OCI-LY7 (cell line): ENCODE measurements at regions not wholly inside any gene's neighbourhood (a gene's known extent, or its start where the extent isn't known, plus 50 kb on each side); places are given as distances from the start of the nearest gene placed in this dataset.

Source experiments
- BruUV-seq: library from RNA; stranded (reverse); fragments of 400-500 nt; replicated peaks from 2 replicates; lab custom pipeline; 2021; lab: Mats Ljungman, UMichigan
- CTCF ChIA-PET: fragments of 300-600 bp; sonication (Branson Sonifier 250); formaldehyde crosslinking; loops from one replicate; lab custom pipeline; 2022; ENCODE audit warnings: antibody characterized with exemption; ENCODE audit not compliant: unreplicated experiment; lab: Charles Lee
- POLR2A ChIA-PET: fragments of 300-600 bp; sonication (Branson Sonifier 250); formaldehyde crosslinking; loops from one replicate; lab custom pipeline; 2022; ENCODE audit warnings: antibody characterized with exemption; lab: Charles Lee
- DNase-seq: peaks from one replicate; pipeline ENCODE4 v3.0.0-alpha.2; 2015; ENCODE audit warnings: low spot score
- H2AFZ ChIP-seq: fragments of 200-600 bp; sonication (generic), shearing (Covaris generic); 2 replicates; pipeline ENCODE4 v1.6.1; 2014; ENCODE audit warnings: mild to moderate bottlenecking, antibody characterized with exemption, low read length, moderate library complexity
- H3K27ac ChIP-seq: fragments of 200-600 bp; sonication (generic); 2 replicates; pipeline ENCODE4 v1.5.1; 2014; ENCODE audit warnings: mixed run types, low read depth, mild to moderate bottlenecking, moderate library complexity, low read length, inconsistent platforms; ENCODE audit not compliant: poor library complexity, severe bottlenecking
- H3K36me3 ChIP-seq: fragments of 200-600 bp; sonication (generic); 2 replicates; pipeline ENCODE4 v1.6.1; 2014; ENCODE audit warnings: mild to moderate bottlenecking, antibody characterized with exemption, low read length, moderate library complexity, mixed read lengths; ENCODE audit not compliant: insufficient read depth
- H3K4me1 ChIP-seq: fragments of 200-600 bp; sonication (generic); 2 replicates; pipeline ENCODE4 v1.5.1; 2014; ENCODE audit warnings: mild to moderate bottlenecking, low read length; ENCODE audit not compliant: insufficient read depth, poor library complexity, severe bottlenecking
- H3K4me2 ChIP-seq: fragments of 200-600 bp; sonication (generic); 2 replicates; pipeline ENCODE4 v1.6.1; 2014; ENCODE audit warnings: mild to moderate bottlenecking, low read length
- H3K4me3 ChIP-seq: fragments of 200-600 bp; sonication (generic); 2 replicates; pipeline ENCODE4 v1.5.1; 2014; ENCODE audit warnings: mild to moderate bottlenecking, low read depth, low read length; ENCODE audit not compliant: poor library complexity, severe bottlenecking
- H3K79me2 ChIP-seq: fragments of 200-600 bp; sonication (generic); 2 replicates; pipeline ENCODE4 v1.6.1; 2016; ENCODE audit warnings: low read depth, mild to moderate bottlenecking, low read length, moderate library complexity, mixed read lengths; ENCODE audit not compliant: insufficient read depth
- H3K9me2 ChIP-seq: fragments of 200-600 bp; sonication (generic); 2 replicates; pipeline ENCODE4 v1.6.1; 2016; ENCODE audit warnings: mild to moderate bottlenecking, low read length, mixed read lengths; ENCODE audit not compliant: insufficient read depth
- H3K9me3 ChIP-seq: fragments of 200-600 bp; sonication (generic); 2 replicates; pipeline ENCODE4 v1.6.1; 2014; ENCODE audit warnings: mild to moderate bottlenecking, mixed run types, low read length, mixed read lengths
- H4K20me1 ChIP-seq: fragments of 200-600 bp; sonication (generic); 2 replicates; pipeline ENCODE4 v1.6.1; 2014; ENCODE audit warnings: mild to moderate bottlenecking, antibody characterized with exemption, low read length, moderate library complexity, mixed read lengths; ENCODE audit not compliant: insufficient read depth
- EZH2phosphoT487 ChIP-seq: fragments of 200-600 bp; sonication (generic); IDR thresholded peaks from 2 replicates; pipeline ENCODE4 v1.6.1; 2018; ENCODE audit warnings: low read depth, borderline replicate concordance, mild to moderate bottlenecking, mixed run types, antibody characterized with exemption, low read length, moderate library complexity, mixed read lengths
- intact Hi-C: fragments of 100-400 bp; cut with micrococcal nuclease; formaldehyde crosslinking; loops from one replicate; pipeline ENCODE4 v1.10.0; 2022; ENCODE audit not compliant: unreplicated experiment
- TF ChIP-seq, protein P1 (sequence below): fragments of 200-600 bp; sonication (generic); conservative IDR thresholded peaks from 2 replicates; pipeline ENCODE4 v1.5.1; 2014; ENCODE audit warnings: mild to moderate bottlenecking, antibody characterized with exemption, low read length, moderate library complexity, mixed read lengths

GRCh38 chr13:50378509-50379044, 363.3 kb downstream of the KCNRG start:
- no peaks in the 10 kb centered on the region for H3K9me2 ChIP-seq
- intact Hi-C loops, result loop anchor here (1.0 to 5.0 kb wide), 4 partner anchors 134 to 534 kb away; no protein-coding TSS in a partner anchor
- peaks cover 42% of the 10 kb centered on the region for H3K4me1 ChIP-seq
- H3K4me3 ChIP-seq, result peak overlapping the region; percentile 33
- peak overlapping the region; percentile 72 for H2AFZ ChIP-seq
- TF ChIP-seq, protein P1, sequence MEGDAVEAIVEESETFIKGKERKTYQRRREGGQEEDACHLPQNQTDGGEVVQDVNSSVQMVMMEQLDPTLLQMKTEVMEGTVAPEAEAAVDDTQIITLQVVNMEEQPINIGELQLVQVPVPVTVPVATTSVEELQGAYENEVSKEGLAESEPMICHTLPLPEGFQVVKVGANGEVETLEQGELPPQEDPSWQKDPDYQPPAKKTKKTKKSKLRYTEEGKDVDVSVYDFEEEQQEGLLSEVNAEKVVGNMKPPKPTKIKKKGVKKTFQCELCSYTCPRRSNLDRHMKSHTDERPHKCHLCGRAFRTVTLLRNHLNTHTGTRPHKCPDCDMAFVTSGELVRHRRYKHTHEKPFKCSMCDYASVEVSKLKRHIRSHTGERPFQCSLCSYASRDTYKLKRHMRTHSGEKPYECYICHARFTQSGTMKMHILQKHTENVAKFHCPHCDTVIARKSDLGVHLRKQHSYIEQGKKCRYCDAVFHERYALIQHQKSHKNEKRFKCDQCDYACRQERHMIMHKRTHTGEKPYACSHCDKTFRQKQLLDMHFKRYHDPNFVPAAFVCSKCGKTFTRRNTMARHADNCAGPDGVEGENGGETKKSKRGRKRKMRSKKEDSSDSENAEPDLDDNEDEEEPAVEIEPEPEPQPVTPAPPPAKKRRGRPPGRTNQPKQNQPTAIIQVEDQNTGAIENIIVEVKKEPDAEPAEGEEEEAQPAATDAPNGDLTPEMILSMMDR, result no peak
- no peak for TF ChIP-seq EZH2phosphoT487
- peak overlapping the region; percentile 68 for H3K4me2 ChIP-seq
- ChIA-PET POLR2A (interaction anchor here (0.6 to 2.3 kb wide), 6 partner anchors 8 to 512 kb away, joined by 3 to 10 read pairs (median 8); no protein-coding TSS in a partner anchor), CTCF (interaction anchor here (1.1 kb wide), 1 partner anchor 513 kb away, joined by 3 read pairs; no protein-coding TSS in a partner anchor)
- H3K27ac ChIP-seq, result peak overlapping the region; percentile 83
- no TSS peak for BruUV-seq
- no peaks in the 10 kb centered on the region; the same call in 1 of the 2 replicates for H3K36me3 ChIP-seq
- H3K79me2 ChIP-seq, result no peaks in the 10 kb centered on the region
- peak; percentile 85 for DNase-seq
- H3K9me3 ChIP-seq, result peaks cover 30% of the 10 kb centered on the region; the same call in 1 of the 2 replicates
- no peaks in the 10 kb centered on the region for H4K20me1 ChIP-seq

GRCh38 chr13:50379584-50379983, 364.3 kb downstream of the KCNRG start:
- no peak overlapping the region for H3K27ac ChIP-seq
- peaks cover 30% of the 10 kb centered on the region; the same call in 1 of the 2 replicates for H3K9me3 ChIP-seq
- no peak overlapping the region for H3K4me3 ChIP-seq
- CTCF ChIA-PET, result no interaction called here
- H4K20me1 ChIP-seq, result no peaks in the 10 kb centered on the region
- no peak overlapping the region for H3K4me2 ChIP-seq
- H3K79me2 ChIP-seq, result no peaks in the 10 kb centered on the region
- POLR2A ChIA-PET, result interaction anchor here (0.6 to 1.4 kb wide), 5 partner anchors 9 to 213 kb away, joined by 3 to 5 read pairs (median 3); no protein-coding TSS in a partner anchor
- no peak for DNase-seq
- no peaks in the 10 kb centered on the region for H3K9me2 ChIP-seq
- TF ChIP-seq, protein P1, result no peak
- no peak for TF ChIP-seq EZH2phosphoT487
- no TSS peak for BruUV-seq
- intact Hi-C loops, result loop anchor here (5.0 kb wide), 3 partner anchors 252 to 533 kb away; no protein-coding TSS in a partner anchor
- no peaks in the 10 kb centered on the region; the same call in 1 of the 2 replicates for H3K36me3 ChIP-seq
- peaks cover 42% of the 10 kb centered on the region for H3K4me1 ChIP-seq
- H2AFZ ChIP-seq, result no peak overlapping the region

DNA sequence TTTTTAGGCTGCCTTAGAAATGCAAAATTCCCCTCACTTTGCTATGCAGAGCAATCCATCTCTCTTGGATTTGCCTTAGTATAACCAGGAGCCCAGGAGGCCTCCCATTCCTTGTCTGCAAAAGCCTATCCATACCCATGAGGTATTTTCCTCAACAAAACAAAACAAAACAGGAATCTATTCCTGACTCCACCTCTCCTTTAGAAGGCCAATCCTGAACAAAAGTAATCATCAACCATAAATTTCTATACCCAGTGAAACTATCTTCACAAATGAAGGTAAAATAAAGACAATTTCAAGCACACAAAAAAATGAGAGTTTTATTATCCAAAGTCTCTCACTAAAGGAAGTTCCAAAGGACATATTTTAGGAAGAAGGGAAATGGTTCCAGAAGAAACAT, 365.7 kb downstream of the KCNRG start:
- H2AFZ ChIP-seq, result no peak overlapping the region
- no peak for DNase-seq
- H3K9me3 ChIP-seq, result peaks cover 30% of the 10 kb centered on the region; the same call in 1 of the 2 replicates
- ChIA-PET CTCF (no interaction called here), POLR2A (interaction anchor here (0.6 kb wide), 1 partner anchor 146 kb away, joined by 3 read pairs; no protein-coding TSS in a partner anchor)
- no peak overlapping the region for H3K4me2 ChIP-seq
- intact Hi-C loops, result loop anchor here (10.0 kb wide), 1 partner anchor 424 kb away; no protein-coding TSS in a partner anchor
- H3K79me2 ChIP-seq, result no peaks in the 10 kb centered on the region
- no peak overlapping the region for H3K4me3 ChIP-seq
- no TSS peak for BruUV-seq
- H3K27ac ChIP-seq, result no peak overlapping the region
- TF ChIP-seq EZH2phosphoT487, result no peak
- TF ChIP-seq, protein P1, result no peak
- H3K9me2 ChIP-seq, result no peaks in the 10 kb centered on the region
- H3K4me1 ChIP-seq, result peaks cover 36% of the 10 kb centered on the region
- H4K20me1 ChIP-seq, result no peaks in the 10 kb centered on the region
- H3K36me3 ChIP-seq, result no peaks in the 10 kb centered on the region; the same call in 1 of the 2 replicates
